HEK293T (cell line): ENCODE measurements at regions not wholly inside any gene's neighbourhood (a gene's known extent, or its start where the extent isn't known, plus 50 kb on each side); places are given as distances from the start of the nearest gene placed in this dataset.
"Not testable (repeated sequence)": the region's sequence is repeated elsewhere in the genome, so short reads cannot be mapped to it uniquely, and the experiment has no call there.

Source experiments
- BHLHE40 ChIP-seq: fragments of 450-650 bp; IDR thresholded peaks from 2 replicates; pipeline ENCODE4 v1.6.1; 2016; ENCODE audit warnings: mild to moderate bottlenecking, moderate library complexity, borderline replicate concordance
- FOXK2 ChIP-seq: fragments of 450-650 bp; IDR thresholded peaks from 2 replicates; pipeline ENCODE4 v1.6.1; 2016; ENCODE audit warnings: mild to moderate bottlenecking
- FOXM1 ChIP-seq: fragments of 450-650 bp; IDR thresholded peaks from 2 replicates; pipeline ENCODE4 v1.6.1; 2017; ENCODE audit warnings: mild to moderate bottlenecking, borderline replicate concordance
- HDGF ChIP-seq: fragments of 450-650 bp; IDR thresholded peaks from 2 replicates; pipeline ENCODE4 v1.6.1; 2017; ENCODE audit warnings: antibody characterized with exemption, borderline replicate concordance
- SP1 ChIP-seq: fragments of 450-650 bp; IDR thresholded peaks from 2 replicates; pipeline ENCODE4 v1.6.1; 2017
- SUZ12 ChIP-seq: fragments of 450-650 bp; IDR thresholded peaks from 2 replicates; pipeline ENCODE4 v1.6.1; 2016; ENCODE audit warnings: mild to moderate bottlenecking

DNA sequence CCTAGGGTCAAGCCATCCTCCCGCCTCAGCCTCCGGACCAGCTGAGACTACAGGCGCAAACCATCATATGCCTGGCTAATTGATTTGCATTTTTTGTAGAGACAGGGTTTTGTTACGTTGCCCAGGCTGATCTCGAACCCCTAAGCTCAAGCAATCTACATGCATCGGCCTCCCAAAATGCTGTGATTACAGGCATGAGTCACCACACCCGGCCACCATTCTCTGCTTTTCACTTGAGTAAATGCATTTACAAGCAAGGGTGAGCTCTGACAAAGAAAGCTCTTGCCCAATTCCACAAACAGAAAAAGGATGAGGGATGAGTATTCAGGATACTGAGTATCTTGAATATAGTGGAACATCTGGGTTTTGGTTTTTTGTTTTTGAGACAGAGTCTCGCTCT, 172.9 kb upstream of the MXRA5 start:
- not testable (repeated sequence) for TF ChIP-seq FOXM1, HDGF, FOXK2, SUZ12, BHLHE40, SP1
